ENCODE measurements at regions not wholly inside any gene's neighbourhood (a gene's known extent, or its start where the extent isn't known, plus 50 kb on each side); places are given as distances from the start of the nearest gene placed in this dataset.

GRCh38 chr4:149110481-149110880 lies 668.3 kb upstream of the NR3C2 start:
- no peak for TF ChIP-seq CTCF (IDR thresholded peaks at IDR 0.05)
- Mint-ChIP-seq H3K36me3 (ENCODE audit: unreplicated experiment) (no peaks in the 10 kb centered on the region), H3K4me3 (ENCODE audit: unreplicated experiment) (no peak overlapping the region), H3K27me3 (ENCODE audit: unreplicated experiment) (no peaks in the 10 kb centered on the region), H3K27ac (ENCODE audit: unreplicated experiment) (no peak overlapping the region), H3K9me3 (ENCODE audit: unreplicated experiment) (peaks cover 8% of the 10 kb centered on the region), H3K4me1 (ENCODE audit: unreplicated experiment) (no peaks in the 10 kb centered on the region)
- DNase-seq (ENCODE audit: extremely low spot score, unreplicated experiment) = no peak

- Mint-ChIP-seq H3K27me3 (ENCODE audit: unreplicated experiment) (no peaks in the 10 kb centered on the region), H3K4me3 (ENCODE audit: unreplicated experiment) (no peak overlapping the region)
These were observed 666.4 kb upstream of the NR3C2 start for GRCh38 chr4:149108626-149109025.

GRCh38 chr4:149102765-149103164 lies 660.6 kb upstream of the NR3C2 start:
- no peak for TF ChIP-seq CTCF (IDR thresholded peaks at IDR 0.05)
- DNase-seq (ENCODE audit: extremely low spot score, unreplicated experiment) = no peak
- Mint-ChIP-seq H3K36me3 (ENCODE audit: unreplicated experiment) (no peaks in the 10 kb centered on the region), H3K4me3 (ENCODE audit: unreplicated experiment) (no peak overlapping the region), H3K27ac (ENCODE audit: unreplicated experiment) (no peak overlapping the region), H3K27me3 (ENCODE audit: unreplicated experiment) (no peaks in the 10 kb centered on the region), H3K9me3 (ENCODE audit: unreplicated experiment) (peaks cover 15% of the 10 kb centered on the region), H3K4me1 (ENCODE audit: unreplicated experiment) (no peaks in the 10 kb centered on the region)

More at GRCh38 chr4:149108626-149109025, 666.4 kb upstream of the NR3C2 start:
- Mint-ChIP-seq H3K27ac (ENCODE audit: unreplicated experiment) (no peak overlapping the region), H3K4me1 (ENCODE audit: unreplicated experiment) (no peaks in the 10 kb centered on the region), H3K36me3 (ENCODE audit: unreplicated experiment) (no peaks in the 10 kb centered on the region), H3K9me3 (ENCODE audit: unreplicated experiment) (peaks cover 8% of the 10 kb centered on the region)
- TF ChIP-seq CTCF (IDR thresholded peaks at IDR 0.05) = no peak
- DNase-seq (ENCODE audit: extremely low spot score, unreplicated experiment) = no peak

GRCh38 chr4:149101649-149102048 lies 659.4 kb upstream of the NR3C2 start:
- DNase-seq (ENCODE audit: extremely low spot score, unreplicated experiment) = no peak
- TF ChIP-seq CTCF (IDR thresholded peaks at IDR 0.05) = no peak
- no peak overlapping the region for H3K27ac Mint-ChIP-seq (ENCODE audit: unreplicated experiment)
- H3K9me3 Mint-ChIP-seq (ENCODE audit: unreplicated experiment) = peaks cover 15% of the 10 kb centered on the region
- no peak overlapping the region for H3K4me3 Mint-ChIP-seq (ENCODE audit: unreplicated experiment)
- no peaks in the 10 kb centered on the region for H3K27me3 Mint-ChIP-seq (ENCODE audit: unreplicated experiment)
- H3K36me3 Mint-ChIP-seq (ENCODE audit: unreplicated experiment) = no peaks in the 10 kb centered on the region
- no peaks in the 10 kb centered on the region for H3K4me1 Mint-ChIP-seq (ENCODE audit: unreplicated experiment)

- no peak overlapping the region for H3K27ac Mint-ChIP-seq (ENCODE audit: unreplicated experiment)
- H3K27me3 Mint-ChIP-seq (ENCODE audit: unreplicated experiment) = no peaks in the 10 kb centered on the region
- no peaks in the 10 kb centered on the region for H3K36me3 Mint-ChIP-seq (ENCODE audit: unreplicated experiment)
- no peaks in the 10 kb centered on the region for H3K4me1 Mint-ChIP-seq (ENCODE audit: unreplicated experiment)
- peaks cover 31% of the 10 kb centered on the region for H3K9me3 Mint-ChIP-seq (ENCODE audit: unreplicated experiment)
- no peak overlapping the region for H3K4me3 Mint-ChIP-seq (ENCODE audit: unreplicated experiment)
- no peak for DNase-seq (ENCODE audit: extremely low spot score, unreplicated experiment)
- no peak for TF ChIP-seq CTCF (IDR thresholded peaks at IDR 0.05)
These were observed 653.6 kb upstream of the NR3C2 start for GRCh38 chr4:149095811-149096210.

Data from osteocyte (in vitro differentiated cells).